Activated gamma-delta T cell treated with Interleukin-2 at 50 U/mL for 16 hours (primary cell): ENCODE measurements at regions not wholly inside any gene's neighbourhood (a gene's known extent, or its start where the extent isn't known, plus 50 kb on each side); places are given as distances from the start of the nearest gene placed in this dataset.

ENCODE experiments used
- DNase-seq: peaks from one replicate; pipeline ENCODE4 v3.0.0-alpha.2; 2020

GRCh38 chr14:101196795-101197590 lies 293.5 kb upstream of the RTL1 start:
- DNase-seq, result no peak

GRCh38 chr14:101197595-101198397 lies 294.3 kb upstream of the RTL1 start:
- DNase-seq, result no peak

DNA sequence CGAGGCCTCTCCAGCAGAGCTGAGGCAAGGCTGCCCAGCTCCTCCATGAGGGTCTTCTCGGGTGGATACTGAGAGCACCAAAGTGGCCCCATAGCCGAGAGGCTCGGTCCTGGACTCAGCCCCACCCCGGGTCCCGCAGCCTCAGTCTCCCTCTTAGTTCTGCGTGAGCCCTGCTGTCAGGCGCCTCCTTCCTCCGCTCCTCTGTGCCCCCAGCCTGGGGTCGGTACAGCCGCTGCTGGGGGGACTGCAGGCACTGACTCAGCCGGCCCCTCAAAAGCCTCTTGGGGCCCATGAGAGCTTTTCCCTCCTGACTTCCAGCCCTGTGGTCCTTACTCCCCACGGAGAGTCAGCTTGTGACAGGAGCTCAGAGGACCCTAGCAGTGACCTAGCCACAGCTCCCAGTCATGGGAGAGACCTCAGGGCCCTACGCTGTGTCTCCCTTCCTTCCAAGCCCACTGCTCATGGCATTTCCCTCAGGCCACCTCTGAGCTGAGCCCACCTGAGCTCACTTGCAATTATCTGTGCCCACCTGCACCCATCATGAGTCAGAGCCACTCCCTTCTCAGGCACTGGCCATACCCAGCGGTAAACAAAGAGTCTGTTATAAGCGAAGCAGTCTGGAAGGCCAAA lies 295.0 kb upstream of the RTL1 start:
- DNase-seq, result no peak

DNA sequence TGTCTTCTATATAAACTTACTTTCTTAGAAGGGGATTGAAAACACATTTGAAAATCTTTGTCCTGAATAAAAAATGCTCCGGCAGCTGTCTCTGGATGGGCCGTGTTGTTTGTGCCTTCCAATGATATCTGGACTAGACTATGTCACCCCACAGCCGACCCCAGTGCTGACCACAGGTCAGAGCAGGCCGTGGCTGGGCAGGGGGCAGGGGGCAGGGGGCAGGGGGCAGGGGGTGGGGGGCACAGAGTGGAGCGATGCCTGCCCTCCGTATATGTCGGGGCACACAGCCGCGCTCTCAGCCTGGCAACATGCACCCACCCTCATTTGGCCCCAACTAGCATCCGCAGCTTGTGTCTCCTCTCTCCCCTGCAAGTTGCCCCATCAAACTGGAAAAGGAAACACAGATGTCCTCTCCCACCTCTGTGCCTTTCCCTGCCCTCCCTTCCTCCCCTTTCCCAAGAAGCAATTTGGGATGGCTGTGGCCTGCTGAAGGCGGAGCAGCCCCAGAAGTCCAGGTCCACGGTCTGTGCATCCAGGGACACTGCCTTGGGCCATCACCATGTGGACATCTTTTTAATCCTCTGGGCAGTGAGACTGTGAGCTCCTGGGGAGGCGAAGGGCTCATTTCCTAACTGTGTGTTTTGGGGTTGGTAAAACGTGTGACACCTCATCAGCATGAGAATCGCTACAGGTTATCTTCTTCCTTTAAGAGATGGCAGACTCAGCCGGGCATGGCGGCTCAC lies 295.7 kb upstream of the RTL1 start:
- no peak for DNase-seq

DNA sequence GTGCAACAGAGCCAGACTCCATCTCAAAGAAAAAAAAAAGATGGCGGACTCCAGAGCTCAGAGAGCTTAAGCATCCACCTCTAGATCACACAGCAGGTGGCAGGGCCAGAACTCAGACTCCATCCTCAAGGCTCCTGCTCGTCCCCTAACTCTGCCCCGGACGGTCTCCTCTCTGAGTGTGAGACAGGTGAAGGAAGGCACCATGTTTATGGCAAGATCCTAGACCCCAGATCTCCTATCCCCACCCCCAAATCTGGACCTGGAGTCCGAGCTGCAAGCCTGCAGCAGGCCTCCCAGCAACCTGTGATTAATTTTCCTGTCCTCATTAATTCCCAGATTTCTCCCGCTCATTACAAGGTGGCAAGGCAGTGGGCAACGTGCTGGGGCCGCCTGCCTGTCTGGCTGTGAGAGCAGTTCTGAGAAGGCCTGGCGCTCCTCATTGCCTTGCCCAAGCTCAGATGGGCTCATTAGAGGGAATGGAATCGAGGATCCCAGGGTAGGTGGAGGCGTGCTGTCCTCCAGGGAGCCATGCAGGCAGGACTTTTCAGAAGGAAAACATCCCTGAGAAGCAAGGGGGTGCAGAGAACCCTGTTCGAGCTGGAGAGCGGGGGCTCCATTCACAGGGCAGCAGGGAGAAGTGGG lies 296.6 kb upstream of the RTL1 start:
- DNase-seq, result no peak

GRCh38 chr14:101200650-101201516 lies 297.4 kb upstream of the RTL1 start:
- no peak for DNase-seq

- no peak for DNase-seq
These were observed 298.1 kb upstream of the RTL1 start for GRCh38 chr14:101201535-101202151.

- no peak for DNase-seq
These were observed 299.3 kb upstream of the RTL1 start for GRCh38 chr14:101202627-101203404.

DNA sequence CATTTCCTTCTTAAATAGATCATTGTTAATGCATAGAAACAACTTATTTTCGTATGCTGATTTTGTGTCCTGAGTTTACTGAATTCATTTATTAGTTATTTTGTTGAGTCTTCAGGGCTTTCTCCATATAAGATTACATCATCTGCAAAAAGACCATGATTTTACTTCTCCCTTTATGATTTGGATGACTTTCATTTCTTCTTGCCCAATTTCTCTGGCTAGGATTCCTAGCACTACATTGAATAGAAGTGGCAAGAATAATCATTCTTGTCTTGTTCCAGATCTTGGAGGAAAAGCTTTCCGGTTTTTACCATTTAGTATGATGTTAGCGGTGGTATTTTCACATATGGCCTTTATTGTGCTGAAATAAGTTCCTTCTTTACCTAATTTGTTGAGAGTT lies 303.0 kb upstream of the RTL1 start:
- no peak for DNase-seq

GRCh38 chr14:101207041-101207440 lies 303.5 kb upstream of the RTL1 start:
- no peak for DNase-seq

DNA sequence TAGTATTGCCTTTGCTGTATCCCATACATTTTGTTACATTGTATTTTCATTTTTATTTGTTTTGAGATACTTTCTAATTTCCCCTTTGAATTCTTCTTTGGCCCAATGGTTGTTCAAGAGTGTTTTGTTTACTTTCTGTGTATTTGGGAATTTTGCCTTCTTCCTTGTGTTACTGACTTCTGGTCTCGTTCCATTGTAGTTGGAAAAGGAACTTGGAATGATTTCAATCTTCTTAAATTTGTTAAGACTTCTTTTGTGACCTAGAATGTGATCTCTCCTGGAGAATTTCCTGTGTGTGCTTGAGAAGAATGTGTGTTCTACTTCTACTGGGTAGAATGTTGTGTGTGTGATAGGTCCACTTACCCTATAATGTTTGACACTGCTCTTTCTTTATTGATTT lies 304.4 kb upstream of the RTL1 start:
- DNase-seq, result no peak

DNA sequence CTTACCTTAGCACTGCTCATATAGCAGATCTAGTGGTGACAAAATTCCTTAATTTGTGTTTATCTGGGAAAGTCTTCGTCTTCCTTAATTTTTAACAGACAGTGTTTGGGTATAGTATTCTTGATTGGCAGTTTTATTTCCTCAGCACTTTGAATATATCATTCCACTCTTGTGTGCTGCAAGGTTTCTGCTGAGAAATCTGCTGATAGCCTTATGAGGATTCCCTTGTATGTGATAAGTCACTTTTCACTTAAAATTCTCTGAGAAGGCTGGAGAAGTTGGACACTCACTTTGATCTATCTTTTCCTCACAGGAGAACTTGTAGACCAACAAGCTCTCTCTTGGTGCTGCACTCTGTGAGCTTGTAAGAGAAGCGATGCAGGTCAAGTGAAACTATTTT lies 306.1 kb upstream of the RTL1 start:
- DNase-seq, result no peak

DNA sequence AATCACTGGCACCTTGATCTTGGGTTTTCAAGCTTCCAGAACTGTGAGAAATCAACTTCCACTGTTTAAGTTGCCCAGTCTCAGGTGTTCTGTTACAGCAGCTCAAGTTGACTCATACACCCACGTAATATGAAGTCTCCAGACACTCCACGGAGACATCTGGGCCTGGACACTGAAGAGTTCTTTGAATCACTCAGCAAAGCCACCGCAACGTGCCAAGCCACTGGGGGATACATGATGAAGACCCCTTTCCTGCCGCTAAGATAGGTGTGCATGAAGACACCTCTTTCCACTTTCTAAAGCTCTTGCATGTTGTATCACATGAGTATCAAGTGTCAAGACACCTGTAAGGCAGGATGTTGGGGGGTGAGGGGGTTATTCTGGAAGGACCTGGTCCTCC lies 311.7 kb upstream of the RTL1 start:
- no peak for DNase-seq

GRCh38 chr14:101215927-101216326 lies 312.4 kb upstream of the RTL1 start:
- DNase-seq, result no peak

DNA sequence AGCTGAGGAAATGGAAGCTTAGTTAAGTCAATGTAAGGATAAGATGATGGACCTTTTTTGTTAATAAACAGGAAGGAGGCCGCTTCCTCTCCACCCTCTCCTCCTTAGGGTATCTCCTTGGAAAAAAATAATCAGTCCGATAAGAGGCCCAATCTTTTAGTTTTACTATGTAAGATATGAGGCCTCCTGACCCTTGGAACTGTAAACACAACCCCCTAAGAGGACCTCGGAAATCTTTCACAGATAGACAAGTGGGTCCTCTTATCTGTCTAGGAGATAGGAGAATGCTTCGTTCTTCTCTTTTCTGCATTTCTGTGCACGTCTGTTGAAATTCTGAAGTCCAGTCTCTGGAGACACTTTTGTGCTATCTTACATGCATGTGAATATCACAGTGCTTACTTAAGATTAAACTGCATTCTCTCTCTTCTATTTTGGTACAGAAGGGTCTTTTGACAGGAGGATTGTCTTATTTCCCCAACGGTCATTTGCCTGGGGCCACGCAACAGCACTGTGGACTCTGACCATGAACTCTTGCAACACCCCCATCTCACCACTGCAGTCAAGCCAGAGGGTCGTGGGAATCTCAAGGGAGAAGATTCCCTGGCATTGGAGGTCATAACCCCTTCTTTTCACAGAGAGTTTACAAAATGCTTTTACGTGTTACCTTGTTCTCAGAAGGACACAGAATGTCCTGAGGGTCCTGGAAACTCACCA lies 313.0 kb upstream of the RTL1 start:
- DNase-seq, result no peak

DNA sequence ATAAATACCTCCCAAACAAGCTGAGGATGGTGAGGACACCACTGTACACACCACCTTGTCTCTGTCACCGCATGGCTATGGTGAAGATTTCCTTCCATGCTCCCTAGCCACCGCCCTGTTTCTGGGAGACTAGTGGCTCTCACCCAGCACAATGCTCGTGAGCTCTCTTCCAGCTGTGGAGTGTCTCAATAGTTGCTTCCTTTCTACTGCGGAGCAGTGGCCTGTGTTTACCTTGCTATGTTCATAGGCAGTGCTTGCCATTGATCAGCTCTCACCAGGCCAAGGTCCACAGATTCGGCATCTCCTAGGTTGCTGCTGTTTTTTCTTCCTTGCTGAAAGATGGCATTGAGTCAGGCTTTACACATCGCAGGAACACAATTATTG lies 313.6 kb upstream of the RTL1 start:
- no peak for DNase-seq

DNA sequence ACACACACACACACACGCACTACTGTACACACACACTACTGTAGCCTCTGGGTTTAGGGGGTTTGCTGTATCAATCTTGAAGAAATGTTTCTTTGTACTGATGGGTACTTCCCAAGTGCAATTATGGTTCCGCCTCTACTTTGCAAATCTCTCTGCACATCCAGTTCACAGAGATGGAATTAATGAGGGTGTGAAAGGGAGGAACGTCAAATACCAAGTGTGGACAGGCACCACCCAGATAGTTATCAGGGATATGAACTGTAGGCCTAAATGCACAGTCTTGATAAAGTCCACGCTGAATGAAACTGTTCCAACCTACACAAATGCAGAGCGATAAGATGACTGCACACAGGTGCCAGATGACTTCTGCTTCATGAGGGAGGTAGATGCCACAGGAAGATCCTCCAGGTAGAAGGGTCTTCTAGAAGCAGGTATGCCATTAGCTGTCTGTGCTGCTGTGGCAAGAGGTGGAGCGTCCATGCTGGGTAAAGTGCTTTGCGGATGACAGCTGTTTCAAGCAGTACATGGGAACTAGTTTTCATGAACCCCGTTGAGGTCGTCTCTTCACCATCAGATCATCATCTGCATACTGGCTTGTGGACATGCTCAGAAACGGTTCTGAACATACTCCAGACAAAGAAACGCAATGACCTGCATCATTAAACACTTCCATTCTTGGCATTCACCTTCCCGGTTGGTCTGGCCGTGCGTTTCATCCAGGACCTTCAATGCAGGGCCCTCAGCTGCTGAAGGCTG lies 314.3 kb upstream of the RTL1 start:
- DNase-seq, result no peak

DNA sequence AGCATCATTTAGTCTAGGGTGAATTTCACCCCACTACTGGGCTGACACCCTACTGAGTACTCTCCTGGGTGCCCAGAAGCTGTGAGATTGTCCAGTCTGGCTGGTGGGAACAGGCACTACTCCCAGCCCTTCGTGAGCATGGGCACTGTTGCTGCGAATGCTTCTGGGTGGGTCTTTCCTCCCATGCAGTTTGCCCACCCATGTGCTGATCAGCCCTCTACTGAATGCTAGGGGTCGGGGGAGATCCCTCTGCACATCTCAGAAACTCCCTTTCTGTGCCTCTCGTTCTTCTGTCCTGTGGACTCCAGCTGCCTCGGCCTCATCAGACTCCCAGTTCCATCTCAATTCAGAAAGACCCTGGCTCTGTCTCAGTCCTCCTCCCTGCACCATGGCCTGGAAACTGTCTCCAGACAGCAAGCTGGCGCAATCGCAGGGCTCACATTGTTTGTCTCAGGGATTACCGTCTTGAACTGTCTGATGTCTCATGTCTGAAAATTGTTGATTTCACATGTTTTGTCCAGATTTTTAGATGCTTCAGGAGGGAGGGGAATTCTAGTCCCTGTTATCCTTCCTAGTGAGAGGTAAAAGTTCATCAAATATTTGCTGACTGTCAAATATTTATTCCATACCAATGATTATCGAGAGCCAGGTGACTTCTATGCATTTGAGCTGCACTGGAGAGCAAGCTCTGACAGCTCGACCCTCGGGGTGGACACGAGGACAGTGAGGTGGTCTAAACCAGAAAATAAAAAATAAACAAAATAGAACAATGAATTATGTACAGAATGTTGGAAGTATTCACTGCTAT lies 316.6 kb upstream of the RTL1 start:
- DNase-seq, result no peak
